ENCODE measurements at regions not wholly inside any gene's neighbourhood (a gene's known extent, or its start where the extent isn't known, plus 50 kb on each side); places are given as distances from the start of the nearest gene placed in this dataset.

- TF ChIP-seq CTCF (conservative IDR thresholded peaks at IDR 0.05): no peak
- no peak for TF ChIP-seq EZH2 (IDR thresholded peaks at IDR 0.05; ENCODE audit: low read depth)
Observed at GRCh38 chr2:78721355-78722033, 304.0 kb upstream of the REG3G start.

Data from PC-9 (cell line).